ENCODE measurements at regions not wholly inside any gene's neighbourhood (a gene's known extent, or its start where the extent isn't known, plus 50 kb on each side); places are given as distances from the start of the nearest gene placed in this dataset.

- TF ChIP-seq CTCF (IDR thresholded peaks at IDR 0.05), result no peak
- no peak for TF ChIP-seq POLR2A (IDR thresholded peaks at IDR 0.05; ENCODE audit: low read depth)
- TF ChIP-seq EP300 (IDR thresholded peaks at IDR 0.05), result no peak
- TF ChIP-seq POLR2AphosphoS5 (IDR thresholded peaks at IDR 0.05), result no peak
These were observed 70.8 kb downstream of the NCOR2 start for GRCh38 chr12:124496584-124496983.
